Lung (tissue), 11 donors: ENCODE measurements at regions not wholly inside any gene's neighbourhood (a gene's known extent, or its start where the extent isn't known, plus 50 kb on each side); places are given as distances from the start of the nearest gene placed in this dataset.

Experiments used
- ATAC-seq: fragments of 200-7000 bp; cut with Tn5 transposase; one replicate; pipeline ENCODE4 v1.9.1; 2020; ENCODE audit warnings: moderate number of reproducible peaks; ENCODE audit not compliant: insufficient read depth, low FRiP score
- DNase-seq, 3 donors: peaks; one replicate each; pipeline ENCODE4 v3.0.0-alpha.2; 2013 to 2017
- H3K27ac ChIP-seq, 2 donors: one replicate each; pipeline ENCODE4 v1.5.1; 2013; ENCODE audit warnings: mild to moderate bottlenecking in 2 of 2, moderate library complexity in 2 of 2, control low read depth in 1 of 2, inconsistent platforms in 1 of 2, low read depth in 1 of 2, low read length in 1 of 2
- H3K27me3 ChIP-seq, 3 donors: one replicate each; pipeline ENCODE4 v1.5.1; 2013; ENCODE audit warnings: low read length in 2 of 3; ENCODE audit not compliant: control insufficient read depth in 3 of 3, insufficient read depth in 3 of 3
- H3K36me3 ChIP-seq, 4 donors: one replicate each; pipeline ENCODE4 v1.5.1; 2013; ENCODE audit warnings: low read length in 4 of 4, mild to moderate bottlenecking in 1 of 4, moderate library complexity in 1 of 4; ENCODE audit not compliant: control insufficient read depth in 4 of 4, insufficient read depth in 4 of 4
- H3K4me1 ChIP-seq, 5 donors: one replicate each; pipeline ENCODE4 v1.5.1; 2013; ENCODE audit warnings: low read length in 5 of 5, mild to moderate bottlenecking in 2 of 5, moderate library complexity in 1 of 5; ENCODE audit not compliant: control insufficient read depth in 5 of 5, insufficient read depth in 5 of 5
- H3K4me3 ChIP-seq: one replicate; pipeline ENCODE4 v1.5.1; 2013; ENCODE audit warnings: mild to moderate bottlenecking, control low read depth, moderate library complexity
- H3K9ac ChIP-seq, 2 donors: one replicate each; pipeline ENCODE4 v1.5.1; 2013; ENCODE audit warnings: low read length in 2 of 2, control low read depth in 1 of 2; ENCODE audit not compliant: insufficient read depth in 1 of 2
- H3K9me3 ChIP-seq, 4 donors: one replicate each; pipeline ENCODE4 v1.5.1; 2013; ENCODE audit warnings: low read length in 3 of 4, mild to moderate bottlenecking in 1 of 4, moderate library complexity in 1 of 4; ENCODE audit not compliant: control insufficient read depth in 4 of 4, insufficient read depth in 3 of 4
- WGBS, 2 donors: extraction: QIAGEN DNeasy Blood & Tissue Kit; methylation state at CpG; one replicate each; pipeline ENCODE4 v1.1.7; 2013; 5-methylcytosine and 5-hydroxymethylcytosine counted together
- TF ChIP-seq, protein P1 (sequence below): IDR thresholded peaks from 2 replicates; pipeline ENCODE4 v1.5.1; 2012; ENCODE audit warnings: mild to moderate bottlenecking; ENCODE audit errors: control extremely low read depth, extremely low read depth
- donor health status: control.
- donor health status: control.
- donor health status: Bipolar disorder and iron deficiency.
- donor health status: healthy.
- donor health status: DM: yes; HTN: yes; CAD: no.

DNA sequence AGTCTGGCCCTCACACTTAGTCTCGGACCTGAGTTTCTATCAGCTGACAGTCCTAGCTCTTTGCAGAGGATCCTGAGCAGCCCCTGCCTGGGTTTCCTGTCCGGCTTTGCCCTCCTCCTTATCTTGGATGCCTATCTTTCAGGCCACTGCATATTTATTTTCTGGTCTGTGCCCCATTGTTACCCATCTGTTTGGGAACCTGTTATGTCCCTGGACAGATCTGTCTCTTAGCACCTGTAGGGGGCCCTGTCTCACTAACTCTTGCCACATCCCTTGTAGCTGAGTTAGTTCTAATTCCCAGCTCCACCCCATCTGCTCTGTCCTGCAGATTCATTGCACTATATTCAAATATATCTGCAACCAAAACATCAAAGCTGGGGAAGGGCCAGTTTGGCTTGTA is 514.9 kb upstream of the LCORL start:
- 54 to 71% methylated on average over 2 of the region's 2 CpGs for WGBS, 2 donors
- no peak overlapping the region for H3K4me3 ChIP-seq
- H3K9ac ChIP-seq = no peak overlapping the region

DNA sequence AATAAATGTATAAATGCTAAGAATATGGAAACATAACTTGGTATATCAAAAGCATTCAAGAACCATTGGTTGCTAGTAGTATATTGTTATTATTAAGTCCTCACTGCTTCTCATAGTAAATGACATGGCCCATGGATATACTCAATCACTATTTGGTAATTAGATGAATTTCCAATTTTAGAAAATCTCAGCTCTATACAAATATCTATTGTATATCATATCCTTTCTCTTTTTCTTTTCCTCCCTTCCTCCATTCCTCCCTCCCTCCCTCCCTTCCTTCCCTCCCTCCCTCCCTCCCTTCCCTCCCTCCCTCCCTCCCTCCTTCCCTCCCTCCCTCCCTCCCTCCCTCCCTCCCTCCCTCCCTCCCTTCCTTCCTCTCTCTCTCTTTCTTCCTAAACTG is 514.4 kb upstream of the LCORL start:
- ATAC-seq (no peak), DNase-seq (no peak)
- Histone ChIP-seq H3K4me1 (no peaks in the 10 kb centered on the region), H3K27ac (no peak overlapping the region), H3K9ac (no peak overlapping the region), H3K9me3 (no peaks in the 10 kb centered on the region), H3K36me3 (no peaks in the 10 kb centered on the region), H3K27me3 (no peaks in the 10 kb centered on the region), H3K4me3 (no peak overlapping the region)
- TF ChIP-seq, protein P1, sequence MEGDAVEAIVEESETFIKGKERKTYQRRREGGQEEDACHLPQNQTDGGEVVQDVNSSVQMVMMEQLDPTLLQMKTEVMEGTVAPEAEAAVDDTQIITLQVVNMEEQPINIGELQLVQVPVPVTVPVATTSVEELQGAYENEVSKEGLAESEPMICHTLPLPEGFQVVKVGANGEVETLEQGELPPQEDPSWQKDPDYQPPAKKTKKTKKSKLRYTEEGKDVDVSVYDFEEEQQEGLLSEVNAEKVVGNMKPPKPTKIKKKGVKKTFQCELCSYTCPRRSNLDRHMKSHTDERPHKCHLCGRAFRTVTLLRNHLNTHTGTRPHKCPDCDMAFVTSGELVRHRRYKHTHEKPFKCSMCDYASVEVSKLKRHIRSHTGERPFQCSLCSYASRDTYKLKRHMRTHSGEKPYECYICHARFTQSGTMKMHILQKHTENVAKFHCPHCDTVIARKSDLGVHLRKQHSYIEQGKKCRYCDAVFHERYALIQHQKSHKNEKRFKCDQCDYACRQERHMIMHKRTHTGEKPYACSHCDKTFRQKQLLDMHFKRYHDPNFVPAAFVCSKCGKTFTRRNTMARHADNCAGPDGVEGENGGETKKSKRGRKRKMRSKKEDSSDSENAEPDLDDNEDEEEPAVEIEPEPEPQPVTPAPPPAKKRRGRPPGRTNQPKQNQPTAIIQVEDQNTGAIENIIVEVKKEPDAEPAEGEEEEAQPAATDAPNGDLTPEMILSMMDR = no peak

More for the DNA sequence above, 514.9 kb upstream of the LCORL start:
- Histone ChIP-seq H3K4me1 (no peaks in the 10 kb centered on the region), H3K27me3 (no peaks in the 10 kb centered on the region), H3K27ac (no peak overlapping the region), H3K9me3 (no peaks in the 10 kb centered on the region), H3K36me3 (no peaks in the 10 kb centered on the region)
- ATAC-seq (no peak), DNase-seq (no peak)
- TF ChIP-seq, protein P1 = no peak

DNA sequence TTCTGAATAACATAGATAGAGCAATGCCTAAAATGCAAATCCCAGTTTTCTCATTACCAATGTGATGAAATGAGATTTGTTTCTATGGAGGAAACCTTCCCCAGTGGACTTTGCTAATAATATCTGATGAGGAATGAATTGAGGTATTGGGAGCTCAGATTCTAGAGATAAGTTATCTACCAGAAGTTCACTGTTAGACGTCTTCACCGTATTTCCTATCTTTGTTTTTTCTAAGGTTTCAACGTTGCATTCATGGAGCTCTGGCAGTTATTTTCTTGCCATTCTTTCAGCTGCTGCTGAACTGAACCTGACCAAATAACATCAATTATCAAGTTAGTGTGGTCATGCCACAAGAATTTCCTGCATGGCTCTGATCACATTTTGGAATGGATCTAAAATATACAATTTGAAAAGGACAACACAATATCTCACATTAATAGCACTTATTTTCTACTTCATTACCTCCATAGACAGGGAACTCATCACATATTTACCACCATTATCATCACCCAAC is 511.8 kb upstream of the LCORL start:
- Histone ChIP-seq H3K9ac (no peak overlapping the region), H3K4me3 (no peak overlapping the region), H3K27ac (no peak overlapping the region), H3K27me3 (no peaks in the 10 kb centered on the region), H3K4me1 (no peaks in the 10 kb centered on the region), H3K9me3 (no peaks in the 10 kb centered on the region), H3K36me3 (no peaks in the 10 kb centered on the region)
- TF ChIP-seq, protein P1 = no peak
- 36 to 37% methylated on average over 3 of the region's 3 CpGs for WGBS, 2 donors
- DNase-seq = no peak
- no peak for ATAC-seq

DNA sequence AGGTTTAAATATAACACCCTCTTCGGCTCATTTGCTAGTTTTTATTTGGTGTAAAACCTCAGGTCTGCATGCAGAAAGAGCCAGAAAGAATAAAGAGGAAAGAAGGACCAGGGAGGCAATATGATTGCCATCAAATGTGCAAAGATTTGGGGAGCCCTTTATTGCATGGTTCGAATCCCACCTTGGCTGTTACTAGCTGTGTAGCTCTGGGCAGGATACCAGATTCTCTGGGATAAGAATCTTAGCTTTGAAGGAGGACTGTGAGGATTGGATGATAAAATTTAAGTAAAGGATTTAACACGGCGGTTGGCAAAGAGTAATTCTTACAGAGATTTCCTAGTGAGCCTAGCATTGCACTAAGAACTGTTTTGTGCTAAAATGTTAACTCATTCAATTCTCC is 510.2 kb upstream of the LCORL start:
- WGBS, 2 donors = 90% methylated on average over 4 of the region's 4 CpGs

More for the DNA sequence above, 510.2 kb upstream of the LCORL start:
- Histone ChIP-seq H3K27me3 (no peaks in the 10 kb centered on the region), H3K27ac (no peak overlapping the region), H3K9ac (no peak overlapping the region), H3K9me3 (no peaks in the 10 kb centered on the region), H3K36me3 (no peaks in the 10 kb centered on the region), H3K4me3 (no peak overlapping the region), H3K4me1 (no peaks in the 10 kb centered on the region)
- DNase-seq = no peak
- TF ChIP-seq, protein P1 = no peak
- ATAC-seq = no peak
